IPS DF 4.7 (cell line): ENCODE measurements at regions not wholly inside any gene's neighbourhood (a gene's known extent, or its start where the extent isn't known, plus 50 kb on each side); places are given as distances from the start of the nearest gene placed in this dataset.
A peak's percentile ranks its signal among the peaks of the same experiment; 100 is the strongest.
"Not testable (repeated sequence)": the region's sequence is repeated elsewhere in the genome, so short reads cannot be mapped to it uniquely, and the experiment has no call there.

Experiments used
- DNase-seq: peaks from one replicate; pipeline ENCODE4 v3.0.0-alpha.2; 2013; ENCODE audit warnings: low spot score; ENCODE audit errors: extremely low read depth

DNA sequence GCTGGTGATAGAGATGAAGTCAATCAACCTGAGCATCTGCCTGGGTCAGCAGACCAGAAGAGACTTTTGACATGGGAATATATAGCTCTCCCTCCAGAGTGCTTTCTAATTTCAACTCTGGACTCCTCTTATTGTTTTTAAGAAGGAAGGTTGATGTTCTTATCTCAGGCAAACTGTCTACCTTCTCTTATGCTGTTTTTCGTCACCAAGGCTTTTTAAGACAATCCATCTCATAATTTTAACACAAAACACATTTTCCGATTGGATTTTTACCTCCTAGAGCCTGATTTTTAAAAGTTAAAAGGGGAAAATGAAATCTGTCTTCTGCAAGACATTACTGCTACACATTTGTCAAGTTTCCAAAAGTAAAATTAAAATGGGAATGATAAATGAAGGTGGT, 368.7 kb upstream of the MIS18BP1 start:
- no peak for DNase-seq

DNA sequence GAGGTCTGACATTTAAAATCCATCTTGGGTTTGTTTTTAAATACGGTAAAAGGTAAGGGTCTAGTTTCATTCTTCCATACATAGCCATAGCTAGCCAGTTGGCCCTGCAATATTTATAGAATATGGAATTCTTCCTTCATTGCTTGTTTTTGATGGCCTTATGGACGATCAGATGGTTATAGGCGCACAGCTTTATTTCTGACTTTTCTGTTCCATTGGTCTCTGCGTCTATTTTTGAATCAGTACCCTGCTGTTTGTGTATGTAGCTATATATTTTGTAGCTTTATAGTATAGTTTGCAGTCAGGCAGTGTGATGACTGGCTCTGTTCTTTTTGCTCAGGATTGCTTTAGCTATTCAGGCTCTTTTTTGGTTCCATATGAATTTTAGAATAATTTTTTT, 366.8 kb upstream of the MIS18BP1 start:
- no peak for DNase-seq

DNA sequence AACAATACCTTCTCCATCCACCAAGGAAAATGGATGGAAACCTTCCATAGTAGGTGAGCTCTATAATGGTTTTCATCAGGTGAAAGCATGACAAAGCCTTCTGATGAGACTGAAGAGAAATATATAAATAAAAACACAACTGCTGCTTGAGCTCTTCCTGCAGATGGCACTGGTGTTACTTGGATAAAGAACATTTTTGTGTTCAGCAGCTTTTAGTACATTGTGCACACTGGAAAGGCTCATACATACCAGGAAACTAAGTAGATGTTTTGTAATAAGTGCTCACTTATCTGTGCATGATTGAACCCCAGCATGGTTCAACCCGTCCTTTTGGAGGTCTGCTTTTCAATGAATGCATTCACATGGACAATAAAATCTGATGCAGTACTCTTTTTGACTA, 357.3 kb upstream of the MIS18BP1 start:
- DNase-seq: no peak

DNA sequence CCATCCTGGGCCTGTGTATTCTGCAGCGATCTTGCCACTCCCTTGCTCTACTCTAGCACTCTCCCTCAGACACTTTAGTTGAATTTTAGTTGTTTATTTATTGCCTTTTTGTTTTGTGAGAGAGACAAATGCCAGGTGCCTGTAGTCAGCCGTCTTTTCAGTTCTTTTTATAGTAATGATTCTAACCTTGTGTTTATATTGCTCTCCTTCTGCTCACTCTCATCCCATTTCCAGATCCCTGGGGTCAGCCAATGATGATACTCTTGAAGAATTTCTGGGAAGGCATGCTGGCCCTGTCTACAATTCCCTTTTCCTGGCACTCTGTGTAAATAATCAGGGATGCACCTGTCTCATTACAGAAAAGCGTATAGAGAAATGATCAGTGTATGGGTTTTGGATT, 334.1 kb upstream of the MIS18BP1 start:
- DNase-seq: no peak

DNA sequence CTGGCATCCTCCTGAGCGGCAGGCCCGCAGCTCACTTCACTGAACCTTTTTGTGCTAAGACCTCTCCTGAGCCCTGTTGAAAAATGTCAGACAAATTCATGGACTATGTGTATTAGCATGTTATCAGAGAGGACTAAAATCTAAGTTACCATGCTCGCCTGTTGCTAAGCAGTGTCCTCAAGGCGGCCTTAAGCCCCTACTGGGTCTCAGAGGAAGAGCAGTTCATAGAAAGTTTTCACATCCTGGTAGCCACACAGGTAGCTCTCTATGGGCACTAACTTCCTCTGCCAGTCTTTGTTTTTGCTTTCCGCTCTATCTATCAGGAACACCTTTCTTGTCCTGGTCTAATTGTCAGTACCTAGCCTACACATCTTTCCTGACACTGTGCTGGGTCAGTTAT, 306.6 kb upstream of the MIS18BP1 start:
- no peak for DNase-seq

DNA sequence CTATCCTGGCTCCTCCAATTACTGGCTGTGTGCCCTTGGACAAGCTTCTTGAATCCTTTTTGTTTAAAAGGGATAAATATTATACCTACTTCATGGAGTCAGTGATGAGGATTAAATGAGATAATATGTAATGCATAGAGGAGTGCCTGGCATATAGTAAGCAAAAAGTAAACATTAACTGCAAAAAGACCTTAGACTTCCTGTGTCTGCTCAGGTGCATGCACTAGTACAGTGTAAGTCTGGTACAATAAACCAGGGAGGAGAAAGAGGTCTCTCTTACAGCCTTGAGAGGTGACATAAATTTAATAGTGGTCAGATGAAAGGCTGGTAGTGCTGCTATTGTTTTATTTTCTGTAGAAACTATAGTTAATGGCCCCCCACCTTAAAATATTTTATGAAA, 305.2 kb upstream of the MIS18BP1 start:
- no peak for DNase-seq

DNA sequence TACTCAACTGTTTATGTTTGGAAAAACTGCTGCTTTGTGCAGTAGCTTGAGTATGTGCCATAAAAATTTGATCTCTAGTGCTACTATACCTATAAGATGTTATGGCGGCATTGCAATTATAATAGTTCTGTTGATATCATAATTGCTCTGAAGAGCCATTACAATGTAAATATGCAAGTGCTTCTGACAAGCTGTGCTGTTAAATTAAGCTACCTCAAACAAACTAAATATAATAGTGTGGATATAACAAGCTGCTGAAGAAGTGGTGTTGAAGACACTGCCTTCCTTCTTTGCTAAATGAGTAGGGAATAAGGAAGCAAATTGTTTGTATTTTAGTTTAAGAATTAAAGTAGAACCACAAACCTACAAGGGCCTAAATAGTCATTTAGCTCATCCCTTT, 301.0 kb upstream of the MIS18BP1 start:
- DNase-seq: no peak

DNA sequence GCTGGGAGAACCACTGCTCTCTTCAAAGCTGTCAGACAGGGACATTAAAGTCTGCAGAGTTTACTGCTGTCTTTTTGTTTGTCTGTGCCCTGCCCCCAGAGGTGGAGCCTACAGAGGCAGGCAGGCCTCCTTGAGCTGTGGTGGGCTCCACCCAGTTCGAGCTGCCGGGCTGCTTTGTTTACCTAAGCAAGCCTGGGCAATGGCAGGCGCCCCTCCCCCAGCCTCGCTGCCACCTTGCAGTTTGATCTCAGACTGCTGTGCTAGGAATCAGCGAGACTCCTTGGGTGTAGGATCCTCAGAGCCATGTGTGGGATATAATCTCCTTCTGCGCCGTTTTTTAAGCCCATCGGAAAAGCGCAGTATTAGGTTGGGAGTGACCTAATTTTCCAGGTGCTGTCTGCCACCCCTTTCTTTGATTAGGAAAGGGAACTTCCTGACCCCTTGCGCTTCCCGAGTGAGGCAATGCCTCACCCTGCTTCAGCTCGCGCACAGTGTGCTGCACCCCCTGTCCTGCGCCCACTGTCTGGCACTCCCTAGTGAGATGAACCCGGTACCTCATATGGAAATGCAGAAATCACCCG, 298.3 kb upstream of the MIS18BP1 start:
- not testable (repeated sequence) for DNase-seq

DNA sequence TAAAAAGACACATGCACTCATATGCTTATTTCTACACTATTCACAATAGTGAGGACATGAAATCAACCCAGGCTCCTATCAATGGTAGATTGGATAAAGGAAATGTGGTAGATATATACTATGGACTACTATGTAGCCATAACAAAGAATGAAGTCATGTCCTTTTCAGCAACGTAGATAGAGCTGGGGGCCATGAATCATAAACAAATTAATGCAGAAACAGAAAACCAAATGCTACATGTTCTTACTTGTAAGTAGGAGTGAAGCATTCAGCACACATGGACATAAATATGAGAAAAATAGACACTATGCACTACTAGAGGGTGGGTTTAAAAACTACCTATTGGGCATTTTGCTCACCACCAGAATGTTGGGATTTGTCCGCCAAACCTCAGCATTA, 278.0 kb upstream of the MIS18BP1 start:
- no peak for DNase-seq

DNA sequence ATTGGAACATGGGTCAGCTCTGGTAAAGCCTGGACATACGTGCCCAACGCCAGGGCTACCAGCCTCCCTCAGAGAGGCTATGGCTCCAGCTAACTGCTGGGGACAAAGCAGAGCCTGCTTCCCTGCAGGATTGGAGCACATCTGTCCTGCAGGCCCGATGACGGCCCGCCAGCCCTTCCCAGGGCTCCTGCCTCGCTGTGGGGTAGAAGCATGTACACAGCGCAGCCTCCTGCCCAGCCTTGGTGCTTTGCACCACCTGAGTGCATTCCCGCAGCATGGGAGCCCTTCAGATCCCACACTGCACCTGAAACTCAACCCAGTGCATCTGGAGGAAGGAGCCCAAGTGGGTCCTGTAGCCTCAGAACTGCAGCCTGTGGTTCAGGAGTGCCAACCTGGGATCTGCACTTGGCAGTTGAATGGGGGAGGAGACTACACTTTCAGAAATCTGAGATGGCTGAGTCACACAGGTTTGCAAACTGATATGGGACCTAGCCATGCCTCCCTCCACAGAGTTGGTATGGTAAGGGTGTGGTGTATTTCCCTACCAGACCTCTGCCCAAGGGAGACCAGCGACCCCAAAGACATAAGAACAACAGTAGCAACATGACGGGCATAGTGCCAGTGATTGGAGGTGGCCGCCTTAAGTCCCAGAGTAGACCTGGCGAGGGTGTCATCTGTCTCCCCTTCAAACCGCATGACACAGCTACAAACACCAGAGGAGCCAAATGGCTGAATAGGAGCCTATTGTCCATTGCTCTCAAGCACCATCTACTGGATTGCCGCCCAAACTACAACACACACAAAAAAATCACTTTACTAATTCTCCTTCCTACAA, 273.9 kb upstream of the MIS18BP1 start:
- peak; percentile 44 for DNase-seq

DNA sequence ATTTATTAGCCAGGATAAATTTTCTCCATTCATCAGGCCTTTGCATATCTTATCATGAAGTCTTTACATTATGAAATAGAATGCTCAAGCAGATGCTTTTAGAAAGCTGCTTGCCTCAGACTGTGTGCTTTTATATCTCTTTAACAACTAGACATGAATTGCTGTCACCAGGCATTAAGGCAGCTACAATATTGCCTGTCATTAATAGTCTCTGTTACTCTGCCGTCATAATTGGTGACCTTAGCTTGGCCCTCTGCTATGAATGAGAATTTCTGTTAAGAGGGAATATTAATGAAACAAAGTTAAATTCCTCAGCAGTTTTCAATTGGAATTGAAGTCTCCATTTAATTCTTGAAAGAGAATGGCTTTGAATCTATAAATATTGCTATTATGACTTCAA, 266.8 kb upstream of the MIS18BP1 start:
- DNase-seq: no peak

DNA sequence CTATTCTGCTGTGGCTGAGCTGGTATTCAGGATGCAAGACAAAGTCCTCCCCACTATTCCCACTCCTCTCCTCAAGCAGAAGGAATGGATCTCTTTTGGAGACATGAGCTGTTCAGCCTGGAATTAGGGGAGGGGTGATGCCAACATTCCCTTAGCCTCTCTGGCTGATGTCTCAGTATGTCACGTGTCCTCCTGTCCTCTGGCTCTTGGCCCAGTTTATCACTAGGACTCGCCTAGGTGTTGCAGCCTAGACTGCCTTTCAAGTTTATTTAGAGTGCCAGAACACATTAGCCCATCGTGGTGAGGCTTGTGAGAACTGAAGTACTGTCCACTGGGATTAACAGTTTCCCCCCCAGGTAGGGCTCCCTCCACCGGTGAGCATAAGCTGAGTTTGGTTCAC, 239.9 kb upstream of the MIS18BP1 start:
- DNase-seq: no peak

DNA sequence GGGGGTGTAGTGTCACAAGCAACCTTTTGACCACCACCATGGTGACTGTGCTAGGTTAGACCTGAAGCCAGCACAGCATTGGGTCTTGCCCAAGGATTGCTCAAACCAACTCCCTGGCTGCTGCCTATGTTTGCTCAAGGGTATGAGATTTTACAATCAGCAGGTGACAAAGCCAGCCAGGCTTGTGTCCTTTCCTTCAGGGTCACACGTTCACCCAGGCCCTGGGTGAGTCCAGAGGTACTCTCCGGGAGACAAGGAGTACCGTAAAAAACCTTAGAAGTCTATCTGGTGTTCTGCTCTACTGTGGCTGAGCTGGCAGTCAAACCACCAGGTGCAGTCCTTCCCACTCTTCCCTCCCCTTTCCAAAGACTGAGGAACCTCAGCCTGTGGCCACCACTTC, 238.9 kb upstream of the MIS18BP1 start:
- DNase-seq: no peak

DNA sequence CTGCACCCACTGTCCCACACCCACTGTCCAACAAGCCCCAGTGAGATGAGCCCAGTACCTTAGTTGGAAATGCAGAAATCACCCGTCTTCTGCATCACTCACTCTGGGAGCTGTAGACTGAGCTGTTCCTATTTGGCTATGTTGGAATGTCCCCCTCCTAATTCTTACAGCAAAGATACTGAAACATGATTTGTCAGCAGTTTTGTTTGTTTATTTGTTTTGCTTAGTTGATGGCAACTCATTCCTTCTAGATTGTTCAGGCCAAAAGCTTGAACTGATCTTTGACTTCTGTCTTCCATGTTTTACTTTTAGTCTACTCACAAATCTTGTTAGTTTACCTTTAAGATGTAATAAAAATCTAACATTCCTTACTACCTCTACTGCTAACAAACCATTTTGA, 233.6 kb upstream of the MIS18BP1 start:
- DNase-seq: no peak

DNA sequence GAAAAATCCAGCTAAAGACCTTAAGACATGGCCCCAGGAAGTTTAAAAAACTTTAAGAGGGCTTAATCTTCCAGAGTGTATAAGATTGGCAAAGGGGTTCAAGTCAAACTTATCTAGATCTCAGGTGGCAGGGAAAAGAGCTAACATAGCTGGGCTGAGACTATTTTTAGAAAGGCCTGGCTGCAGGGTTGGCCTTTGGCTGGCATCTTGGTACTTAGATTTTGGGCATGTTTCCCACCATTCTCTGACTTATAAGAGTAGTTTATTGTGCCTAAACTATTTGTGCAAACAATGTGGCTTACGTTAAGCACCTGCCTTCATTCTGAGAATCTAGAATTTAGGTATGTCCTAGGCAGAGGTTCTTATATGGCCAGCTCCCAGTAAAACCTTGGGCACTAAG, 214.0 kb upstream of the MIS18BP1 start:
- no peak for DNase-seq

DNA sequence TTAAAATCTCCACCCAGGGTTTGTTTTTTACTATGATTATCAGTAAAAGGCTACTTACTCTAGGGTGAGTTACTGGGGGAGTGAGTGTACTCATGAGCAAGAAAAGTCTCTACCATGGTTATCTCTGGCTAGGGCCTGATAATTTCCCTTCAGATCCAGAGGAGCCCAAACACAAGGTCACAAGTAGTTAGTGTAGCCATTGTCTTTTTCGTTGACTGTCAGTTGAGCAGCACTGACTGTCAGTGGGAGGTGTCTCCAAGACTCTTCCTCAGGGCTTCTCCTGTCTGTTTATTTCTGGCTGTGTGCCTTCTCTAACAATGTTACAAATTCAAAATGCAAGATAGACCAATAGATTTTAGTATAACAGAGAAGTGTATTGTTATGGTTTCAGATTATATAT, 181.2 kb upstream of the MIS18BP1 start:
- DNase-seq: no peak

DNA sequence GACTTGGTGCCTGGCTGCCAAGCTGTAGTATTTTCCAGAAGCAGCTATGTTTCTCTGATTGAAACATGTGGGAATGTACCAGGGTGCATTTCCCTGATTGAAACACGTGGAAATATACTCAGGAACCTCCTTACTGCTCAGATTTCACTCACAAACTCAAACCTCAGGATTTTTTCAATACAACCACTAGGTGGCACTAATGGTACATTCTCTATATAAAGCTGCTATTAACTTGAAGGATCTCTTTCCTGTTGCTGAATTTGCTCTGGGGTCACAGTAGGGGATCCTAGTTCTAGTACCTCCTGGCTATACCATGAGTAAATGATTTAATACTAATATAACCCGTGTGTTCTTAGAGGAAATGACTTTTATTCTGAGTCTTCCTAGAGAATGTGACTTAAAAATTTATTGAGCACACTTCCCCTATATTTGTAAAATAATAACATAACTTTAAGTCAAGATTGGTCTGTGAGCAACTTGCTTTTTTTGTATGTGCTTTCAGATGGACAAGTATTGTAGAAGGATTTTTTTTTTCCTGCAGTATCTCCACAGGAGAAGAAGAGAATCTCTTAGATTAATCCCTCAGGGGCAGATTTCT, 173.8 kb upstream of the MIS18BP1 start:
- DNase-seq: peak; percentile 72

DNA sequence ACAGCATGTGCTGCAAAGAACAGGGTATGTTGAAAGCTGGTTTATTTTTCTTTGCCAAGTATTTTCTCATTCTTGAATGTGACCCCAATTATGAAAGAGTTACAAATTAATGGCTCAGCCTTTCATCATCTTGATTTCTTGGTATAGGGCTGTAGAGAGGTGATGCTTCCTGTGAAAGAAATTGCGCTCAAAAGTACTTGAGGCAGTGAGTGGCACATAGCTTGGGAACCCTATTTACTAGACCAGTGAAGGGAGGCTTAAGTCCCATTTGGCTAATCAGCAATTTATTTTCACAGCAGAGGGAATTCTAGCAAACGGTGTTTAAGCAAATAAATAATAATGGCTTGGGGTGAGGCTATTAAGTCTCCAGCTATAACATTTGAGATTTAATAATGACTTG, 153.9 kb upstream of the MIS18BP1 start:
- DNase-seq: no peak

DNA sequence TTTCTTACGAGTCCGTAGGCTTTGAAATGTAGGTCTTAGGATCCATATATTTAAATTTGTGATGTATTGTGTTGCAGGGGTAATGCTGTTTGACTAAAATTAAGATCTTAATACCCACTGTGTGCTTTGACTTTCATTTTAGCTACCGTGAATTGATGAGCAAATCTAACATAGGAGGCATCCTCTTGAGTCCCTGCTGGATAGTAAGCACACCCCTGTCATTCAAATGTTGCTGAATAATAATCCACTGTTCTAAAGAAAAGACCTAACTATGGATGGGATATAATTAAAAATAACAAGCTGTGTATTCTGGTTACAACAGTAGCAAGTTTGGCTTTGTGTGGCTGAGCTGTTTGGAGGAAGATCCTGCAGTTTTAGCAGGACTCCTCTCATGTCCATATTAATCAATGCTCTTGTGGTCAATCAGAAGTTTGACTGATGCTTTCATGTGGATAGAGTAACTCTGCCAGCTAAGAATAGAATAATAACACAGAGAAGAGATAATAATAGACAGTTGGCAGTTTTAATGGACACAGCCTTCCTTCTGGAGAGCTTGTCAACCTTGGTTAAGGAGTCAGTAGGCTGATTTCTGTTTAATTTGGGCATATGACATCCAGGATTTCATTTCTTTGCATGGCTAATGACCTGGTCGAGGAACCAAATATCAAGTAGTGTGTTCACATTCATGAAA, 148.1 kb upstream of the MIS18BP1 start:
- DNase-seq: no peak

DNA sequence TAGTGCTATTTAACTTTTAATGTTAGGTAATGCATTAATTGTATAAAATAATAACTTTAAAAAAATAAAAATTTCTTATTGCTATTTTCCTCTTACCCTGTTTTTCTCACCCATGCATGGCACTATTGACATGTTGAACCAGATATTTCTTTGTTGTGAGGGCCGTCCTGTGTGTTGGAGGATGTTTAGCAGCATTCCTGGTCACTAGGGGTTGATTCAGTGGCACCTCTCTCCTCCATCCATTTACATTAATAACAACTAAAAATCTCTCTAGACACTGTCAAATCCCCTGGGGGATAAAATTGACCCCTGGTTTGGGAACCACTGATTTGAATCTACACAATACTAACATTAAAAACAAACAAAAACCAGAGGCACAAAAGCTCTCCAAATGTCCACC, 147.5 kb upstream of the MIS18BP1 start:
- DNase-seq: no peak

DNA sequence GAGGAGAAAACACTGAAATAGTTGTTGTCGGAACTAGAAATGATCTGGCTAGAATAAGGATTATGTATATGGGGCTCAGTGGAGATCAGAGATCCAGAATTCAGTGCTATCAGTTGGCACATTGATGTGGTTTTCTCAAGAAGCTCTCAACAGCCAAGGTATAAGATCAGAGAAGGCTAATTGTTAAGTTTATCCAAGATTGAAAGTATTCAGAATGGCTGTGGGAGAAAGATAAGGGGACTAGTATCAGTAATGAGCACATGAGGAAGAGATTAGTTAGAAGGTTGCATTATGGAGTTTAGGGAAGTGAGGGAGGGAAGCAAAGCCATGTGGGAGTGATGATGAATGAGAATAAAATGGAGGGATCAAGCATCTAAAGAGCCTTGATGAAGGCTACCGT, 128.1 kb upstream of the MIS18BP1 start:
- DNase-seq: no peak

DNA sequence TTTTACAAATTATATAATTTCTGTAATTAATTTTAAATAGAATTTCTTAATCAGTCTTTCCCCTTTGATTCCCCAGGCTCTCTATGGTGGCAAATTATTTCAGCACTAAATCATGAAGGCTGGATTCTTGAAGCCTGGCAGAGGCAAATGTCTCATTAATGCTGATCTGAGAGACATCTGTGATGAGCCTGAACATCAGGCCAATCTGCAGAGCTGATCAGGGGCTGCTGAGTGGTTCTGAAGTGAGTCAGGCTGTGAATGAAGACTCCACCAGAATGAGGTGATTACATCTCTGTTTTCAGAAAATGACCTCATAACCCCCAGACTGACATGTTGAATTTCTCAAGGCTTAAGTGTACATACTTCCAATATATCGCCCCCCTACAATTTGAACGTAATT, 124.2 kb upstream of the MIS18BP1 start:
- DNase-seq: no peak
